Osteocyte (in vitro differentiated cells): ENCODE measurements at regions not wholly inside any gene's neighbourhood (a gene's known extent, or its start where the extent isn't known, plus 50 kb on each side); places are given as distances from the start of the nearest gene placed in this dataset.
"Not testable (repeated sequence)": the region's sequence is repeated elsewhere in the genome, so short reads cannot be mapped to it uniquely, and the experiment has no call there.

Source experiments
- DNase-seq: peaks from one replicate; pipeline ENCODE4 v3.0.0; 2021; ENCODE audit warnings: mixed read lengths; ENCODE audit not compliant: unreplicated experiment; ENCODE audit errors: extremely low spot score
- H3K27ac Mint-ChIP-seq: one replicate; pipeline ENCODE4 v1.8.0; 2021; ENCODE audit warnings: mild to moderate bottlenecking, mixed read lengths; ENCODE audit not compliant: unreplicated experiment
- H3K27me3 Mint-ChIP-seq: one replicate; pipeline ENCODE4 v1.8.0; 2021; ENCODE audit warnings: mixed read lengths; ENCODE audit not compliant: unreplicated experiment
- H3K36me3 Mint-ChIP-seq: one replicate; pipeline ENCODE4 v1.8.0; 2021; ENCODE audit warnings: mixed read lengths; ENCODE audit not compliant: unreplicated experiment
- H3K4me1 Mint-ChIP-seq: one replicate; pipeline ENCODE4 v1.8.0; 2021; ENCODE audit warnings: mixed read lengths; ENCODE audit not compliant: unreplicated experiment
- H3K4me3 Mint-ChIP-seq: one replicate; pipeline ENCODE4 v1.8.0; 2021; ENCODE audit warnings: mild to moderate bottlenecking, moderate library complexity, mixed read lengths; ENCODE audit not compliant: unreplicated experiment
- H3K9me3 Mint-ChIP-seq: one replicate; pipeline ENCODE4 v1.8.0; 2021; ENCODE audit warnings: mixed read lengths; ENCODE audit not compliant: unreplicated experiment
- TF ChIP-seq, protein P1 (sequence below): fragments of 200-600 bp; sonication (generic); IDR thresholded peaks from 2 replicates; pipeline ENCODE4 v1.5.0; 2021; ENCODE audit warnings: antibody characterized with exemption, mild to moderate bottlenecking, moderate library complexity

DNA sequence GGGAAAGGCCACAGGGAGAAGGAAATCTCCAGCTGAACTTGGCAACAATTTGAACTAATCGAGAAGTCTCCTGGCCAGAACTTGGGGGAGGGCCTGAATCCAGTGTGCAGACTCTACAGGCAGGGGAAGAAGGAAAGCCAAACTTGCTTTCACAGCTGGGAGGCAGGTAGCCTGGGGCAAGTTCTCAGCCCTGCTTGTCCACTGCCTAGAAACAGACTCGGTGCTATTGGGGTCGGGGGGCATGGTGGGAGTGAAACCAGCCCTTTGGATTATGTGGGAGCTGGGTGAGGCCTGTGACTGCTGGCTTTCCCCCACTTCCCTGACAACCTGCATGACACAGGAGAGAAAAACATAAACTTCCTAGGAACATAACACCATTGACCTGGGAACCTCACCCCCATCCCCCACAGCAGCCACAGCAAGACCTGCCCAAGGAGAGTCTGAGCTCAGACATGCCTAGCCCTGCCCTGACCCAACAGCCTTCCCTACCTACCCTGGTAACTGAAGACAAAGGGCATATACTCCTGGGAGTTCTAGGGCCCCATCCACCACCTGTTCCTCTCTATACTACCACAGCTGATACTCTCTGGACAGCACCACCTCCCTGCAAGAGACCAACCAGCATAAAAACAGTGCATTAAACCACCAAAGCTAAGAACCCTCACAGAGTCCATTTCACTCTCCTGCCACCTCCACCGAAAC is 103.7 kb upstream of the MNS1 start:
- H3K9me3 Mint-ChIP-seq: no peaks in the 10 kb centered on the region
- H3K36me3 Mint-ChIP-seq: no peaks in the 10 kb centered on the region
- H3K4me3 Mint-ChIP-seq: no peak overlapping the region
- H3K27me3 Mint-ChIP-seq: peaks cover 44% of the 10 kb centered on the region
- TF ChIP-seq, protein P1, sequence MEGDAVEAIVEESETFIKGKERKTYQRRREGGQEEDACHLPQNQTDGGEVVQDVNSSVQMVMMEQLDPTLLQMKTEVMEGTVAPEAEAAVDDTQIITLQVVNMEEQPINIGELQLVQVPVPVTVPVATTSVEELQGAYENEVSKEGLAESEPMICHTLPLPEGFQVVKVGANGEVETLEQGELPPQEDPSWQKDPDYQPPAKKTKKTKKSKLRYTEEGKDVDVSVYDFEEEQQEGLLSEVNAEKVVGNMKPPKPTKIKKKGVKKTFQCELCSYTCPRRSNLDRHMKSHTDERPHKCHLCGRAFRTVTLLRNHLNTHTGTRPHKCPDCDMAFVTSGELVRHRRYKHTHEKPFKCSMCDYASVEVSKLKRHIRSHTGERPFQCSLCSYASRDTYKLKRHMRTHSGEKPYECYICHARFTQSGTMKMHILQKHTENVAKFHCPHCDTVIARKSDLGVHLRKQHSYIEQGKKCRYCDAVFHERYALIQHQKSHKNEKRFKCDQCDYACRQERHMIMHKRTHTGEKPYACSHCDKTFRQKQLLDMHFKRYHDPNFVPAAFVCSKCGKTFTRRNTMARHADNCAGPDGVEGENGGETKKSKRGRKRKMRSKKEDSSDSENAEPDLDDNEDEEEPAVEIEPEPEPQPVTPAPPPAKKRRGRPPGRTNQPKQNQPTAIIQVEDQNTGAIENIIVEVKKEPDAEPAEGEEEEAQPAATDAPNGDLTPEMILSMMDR: no peak
- H3K4me1 Mint-ChIP-seq: no peaks in the 10 kb centered on the region
- no peak overlapping the region for H3K27ac Mint-ChIP-seq
- peak; percentile 75 for DNase-seq

DNA sequence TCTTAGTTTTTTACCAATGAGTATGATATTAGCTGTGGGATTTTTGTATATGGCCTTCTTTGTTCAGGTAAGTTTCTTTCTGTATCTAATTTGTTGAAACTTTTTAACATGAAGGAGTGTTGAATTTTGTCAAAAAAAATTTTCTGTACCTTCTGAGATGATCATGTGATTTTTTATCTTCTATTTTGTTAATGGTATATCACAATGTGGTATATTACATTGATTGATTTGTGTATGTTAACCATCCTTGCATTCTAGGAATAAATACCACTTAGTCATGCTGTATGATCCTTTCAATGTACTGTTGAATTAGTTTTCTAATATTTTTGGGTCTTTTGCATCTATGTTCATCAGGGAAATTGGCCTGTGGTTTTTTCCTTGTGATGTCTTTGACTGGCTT is 92.5 kb upstream of the MNS1 start:
- no peak overlapping the region for H3K27ac Mint-ChIP-seq
- H3K4me1 Mint-ChIP-seq: no peaks in the 10 kb centered on the region
- H3K9me3 Mint-ChIP-seq: peaks cover 13% of the 10 kb centered on the region
- H3K27me3 Mint-ChIP-seq: peaks cover 4% of the 10 kb centered on the region
- H3K4me3 Mint-ChIP-seq: no peak overlapping the region
- TF ChIP-seq, protein P1: no peak
- DNase-seq: no peak
- no peaks in the 10 kb centered on the region for H3K36me3 Mint-ChIP-seq

DNA sequence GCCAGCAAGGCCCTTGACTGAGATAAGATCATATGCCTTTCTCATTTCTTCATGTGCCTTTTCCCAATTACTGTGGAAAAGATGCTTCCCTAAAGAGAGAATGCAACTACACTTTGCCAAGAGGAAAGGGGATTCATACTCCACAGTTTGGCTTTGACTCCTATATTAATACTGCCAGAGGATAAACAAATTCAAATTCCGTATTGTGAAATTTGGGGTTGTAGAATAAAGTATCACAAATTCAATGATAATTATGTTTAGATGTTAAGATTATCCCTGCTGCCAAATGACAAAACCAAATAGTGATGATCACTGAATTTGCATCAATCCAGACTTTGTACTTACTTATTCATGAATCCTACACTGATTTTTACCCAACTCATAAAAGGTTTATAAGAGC is 88.5 kb upstream of the MNS1 start:
- TF ChIP-seq, protein P1: no peak
- H3K4me1 Mint-ChIP-seq: no peaks in the 10 kb centered on the region
- H3K27ac Mint-ChIP-seq: no peak overlapping the region
- H3K4me3 Mint-ChIP-seq: no peak overlapping the region
- H3K36me3 Mint-ChIP-seq: no peaks in the 10 kb centered on the region
- DNase-seq: no peak
- peaks cover 14% of the 10 kb centered on the region for H3K27me3 Mint-ChIP-seq
- peaks cover 13% of the 10 kb centered on the region for H3K9me3 Mint-ChIP-seq

DNA sequence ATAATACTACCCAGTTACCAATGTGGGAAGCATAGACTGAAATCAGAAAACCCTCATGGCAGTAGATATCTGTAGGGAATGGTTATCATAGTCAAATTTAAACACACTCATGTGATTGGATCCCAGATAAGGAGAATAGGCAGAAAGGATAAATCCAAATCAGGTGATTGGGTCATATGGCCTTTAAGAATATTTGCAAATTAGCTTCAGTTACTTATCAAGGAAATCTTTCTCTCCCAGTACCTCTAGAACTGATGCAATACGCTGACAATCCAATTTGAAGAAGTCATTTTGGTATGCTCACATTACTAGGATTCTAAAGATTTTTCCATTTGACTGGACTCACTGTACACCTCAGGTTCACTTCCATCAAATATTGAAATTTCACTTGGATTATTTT is 87.7 kb upstream of the MNS1 start:
- no peaks in the 10 kb centered on the region for H3K36me3 Mint-ChIP-seq
- no peak overlapping the region for H3K4me3 Mint-ChIP-seq
- no peak for DNase-seq
- H3K4me1 Mint-ChIP-seq: no peaks in the 10 kb centered on the region
- TF ChIP-seq, protein P1: no peak
- no peak overlapping the region for H3K27ac Mint-ChIP-seq
- H3K9me3 Mint-ChIP-seq: peaks cover 8% of the 10 kb centered on the region
- H3K27me3 Mint-ChIP-seq: peaks cover 13% of the 10 kb centered on the region

DNA sequence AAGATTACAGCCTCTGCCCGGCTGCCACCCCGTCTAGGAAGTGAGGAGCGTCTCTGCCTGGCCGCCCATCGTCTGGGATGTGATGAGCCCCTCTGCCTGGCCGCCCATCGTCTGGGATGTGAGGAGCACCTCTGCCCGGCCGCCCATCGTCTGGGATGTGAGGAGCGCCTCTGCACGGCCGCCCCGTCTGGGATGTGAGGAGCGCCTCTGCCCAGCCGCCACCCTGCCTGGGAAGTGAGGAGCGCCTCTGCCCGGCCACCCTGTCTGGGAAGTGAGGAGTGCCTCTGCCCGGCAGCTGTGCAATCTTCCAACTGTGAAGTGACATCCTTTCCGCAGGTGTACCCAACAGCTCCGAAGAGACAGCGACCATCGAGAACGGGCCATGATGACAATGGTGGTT is 75.6 kb upstream of the MNS1 start:
- not testable (repeated sequence) for H3K4me1 Mint-ChIP-seq, H3K36me3 Mint-ChIP-seq, DNase-seq, H3K4me3 Mint-ChIP-seq, H3K27ac Mint-ChIP-seq
- Mint-ChIP-seq H3K9me3 (peaks cover 17% of the 10 kb centered on the region), H3K27me3 (peaks cover 15% of the 10 kb centered on the region)

DNA sequence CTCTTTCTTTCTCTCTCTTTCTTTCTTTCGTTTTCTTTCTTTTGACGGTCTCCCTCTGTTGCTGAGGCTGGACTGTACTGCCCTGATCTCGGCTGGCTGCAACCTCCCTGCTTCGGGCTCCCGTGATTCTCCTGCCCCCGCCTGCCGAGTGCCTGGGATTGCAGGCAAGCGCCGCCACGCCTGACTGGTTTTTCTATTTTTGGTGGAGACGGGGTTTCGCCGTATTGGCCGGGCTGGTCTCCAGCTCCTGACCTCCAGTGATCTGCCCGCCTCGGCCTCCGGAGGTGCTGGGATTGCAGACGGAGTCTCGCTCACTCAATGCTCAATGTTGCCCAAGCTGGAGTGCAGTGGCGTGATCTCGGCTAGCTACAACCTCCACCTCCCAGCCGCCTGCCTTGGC is 75.2 kb upstream of the MNS1 start:
- not testable (repeated sequence) for H3K36me3 Mint-ChIP-seq, H3K4me1 Mint-ChIP-seq, H3K4me3 Mint-ChIP-seq, DNase-seq, H3K27ac Mint-ChIP-seq
- Mint-ChIP-seq H3K27me3 (peaks cover 15% of the 10 kb centered on the region), H3K9me3 (peaks cover 17% of the 10 kb centered on the region)
